Lower lobe of right lung (tissue), 2 donors: ENCODE measurements at regions not wholly inside any gene's neighbourhood (a gene's known extent, or its start where the extent isn't known, plus 50 kb on each side); places are given as distances from the start of the nearest gene placed in this dataset.

Experiments
- ATAC-seq, 2 donors: fragments of 200-7000 bp; cut with Tn5 transposase; one replicate each; pipeline ENCODE4 v1.9.1; 2020 to 2022; ENCODE audit warnings: mild to moderate bottlenecking in 2 of 2, moderate library complexity in 2 of 2
- DNase-seq: peaks from one replicate; pipeline ENCODE4 v3.0.0-alpha.2; 2020
- H3K27ac ChIP-seq: fragments of 200-600 bp; one replicate; pipeline ENCODE4 v1.8.0; 2022
- H3K27me3 ChIP-seq: fragments of 200-600 bp; one replicate; pipeline ENCODE4 v1.8.0; 2022; ENCODE audit warnings: low read depth
- H3K36me3 ChIP-seq: fragments of 200-600 bp; one replicate; pipeline ENCODE4 v1.8.0; 2022; ENCODE audit warnings: mild to moderate bottlenecking
- H3K4me1 ChIP-seq: fragments of 200-600 bp; one replicate; pipeline ENCODE4 v1.8.0; 2022
- H3K4me3 ChIP-seq: fragments of 200-600 bp; one replicate; pipeline ENCODE4 v1.8.0; 2022; ENCODE audit warnings: mild to moderate bottlenecking
- H3K9me3 ChIP-seq: fragments of 200-600 bp; one replicate; pipeline ENCODE4 v1.8.0; 2022
- intact Hi-C: fragments of 100-400 bp; cut with DNase I; formaldehyde crosslinking; loops from one replicate; pipeline ENCODE4 v1.11.0; 2022
- TF ChIP-seq, protein P1 (sequence below): fragments of 200-600 bp; IDR thresholded peaks from one replicate; pipeline ENCODE4 v1.8.0; 2022; ENCODE audit warnings: antibody characterized with exemption, mild to moderate bottlenecking
- donor health status: DM: no; HTN: yes; CAD: no; lungs with severe emphysema.

DNA sequence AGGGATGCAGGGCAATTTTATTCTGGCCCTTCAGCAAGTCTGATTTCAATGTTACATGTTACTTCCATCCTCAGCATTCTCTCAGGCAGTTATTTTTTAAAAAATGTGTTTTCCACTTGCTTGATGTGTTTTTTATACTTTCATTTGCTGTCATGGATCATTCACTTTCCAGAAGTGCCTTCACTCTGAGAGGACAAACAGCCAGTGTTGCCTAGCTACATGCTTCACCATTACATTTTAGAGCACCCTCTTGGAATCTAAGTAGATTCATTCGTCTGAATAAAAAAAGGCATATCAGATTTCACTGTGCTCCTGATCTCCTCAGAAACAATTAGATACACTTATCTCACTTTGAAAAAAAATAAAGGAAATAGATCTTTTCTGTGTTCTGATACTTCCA is 93.6 kb upstream of the POU1F1 start:
- H3K27ac ChIP-seq: no peak overlapping the region
- no peak for DNase-seq
- intact Hi-C loops: no loop called here

DNA sequence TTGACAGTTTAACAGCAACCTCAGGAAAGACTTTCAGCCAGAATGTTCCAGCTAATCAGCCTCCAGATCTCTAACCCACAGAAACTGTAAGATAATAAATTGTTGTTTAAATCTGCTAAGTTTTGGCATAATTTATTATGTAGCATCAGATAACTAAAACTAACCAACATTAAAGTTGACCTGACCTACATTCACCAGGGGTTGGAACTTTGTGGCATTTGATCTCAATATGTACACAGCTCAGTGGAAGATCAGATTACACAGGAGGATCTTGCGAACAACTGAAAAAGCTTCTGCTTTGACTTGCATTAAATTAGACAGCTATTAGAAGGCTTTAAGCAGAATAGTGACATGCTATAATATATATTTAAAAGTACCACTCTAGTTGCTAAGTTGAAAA is 91.4 kb upstream of the POU1F1 start:
- Histone ChIP-seq H3K4me1 (no peaks in the 10 kb centered on the region), H3K9me3 (no peaks in the 10 kb centered on the region), H3K27me3 (no peaks in the 10 kb centered on the region), H3K4me3 (no peak overlapping the region), H3K36me3 (no peaks in the 10 kb centered on the region), H3K27ac (no peak overlapping the region)
- DNase-seq (no peak), ATAC-seq (no peak)
- TF ChIP-seq, protein P1, sequence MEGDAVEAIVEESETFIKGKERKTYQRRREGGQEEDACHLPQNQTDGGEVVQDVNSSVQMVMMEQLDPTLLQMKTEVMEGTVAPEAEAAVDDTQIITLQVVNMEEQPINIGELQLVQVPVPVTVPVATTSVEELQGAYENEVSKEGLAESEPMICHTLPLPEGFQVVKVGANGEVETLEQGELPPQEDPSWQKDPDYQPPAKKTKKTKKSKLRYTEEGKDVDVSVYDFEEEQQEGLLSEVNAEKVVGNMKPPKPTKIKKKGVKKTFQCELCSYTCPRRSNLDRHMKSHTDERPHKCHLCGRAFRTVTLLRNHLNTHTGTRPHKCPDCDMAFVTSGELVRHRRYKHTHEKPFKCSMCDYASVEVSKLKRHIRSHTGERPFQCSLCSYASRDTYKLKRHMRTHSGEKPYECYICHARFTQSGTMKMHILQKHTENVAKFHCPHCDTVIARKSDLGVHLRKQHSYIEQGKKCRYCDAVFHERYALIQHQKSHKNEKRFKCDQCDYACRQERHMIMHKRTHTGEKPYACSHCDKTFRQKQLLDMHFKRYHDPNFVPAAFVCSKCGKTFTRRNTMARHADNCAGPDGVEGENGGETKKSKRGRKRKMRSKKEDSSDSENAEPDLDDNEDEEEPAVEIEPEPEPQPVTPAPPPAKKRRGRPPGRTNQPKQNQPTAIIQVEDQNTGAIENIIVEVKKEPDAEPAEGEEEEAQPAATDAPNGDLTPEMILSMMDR: no peak
- intact Hi-C loops: no loop called here

More for the DNA sequence above, 93.6 kb upstream of the POU1F1 start:
- no peaks in the 10 kb centered on the region for H3K9me3 ChIP-seq
- H3K36me3 ChIP-seq: no peaks in the 10 kb centered on the region
- TF ChIP-seq, protein P1: no peak
- H3K4me3 ChIP-seq: no peak overlapping the region
- H3K4me1 ChIP-seq: no peaks in the 10 kb centered on the region
- no peak for ATAC-seq
- no peaks in the 10 kb centered on the region for H3K27me3 ChIP-seq

DNA sequence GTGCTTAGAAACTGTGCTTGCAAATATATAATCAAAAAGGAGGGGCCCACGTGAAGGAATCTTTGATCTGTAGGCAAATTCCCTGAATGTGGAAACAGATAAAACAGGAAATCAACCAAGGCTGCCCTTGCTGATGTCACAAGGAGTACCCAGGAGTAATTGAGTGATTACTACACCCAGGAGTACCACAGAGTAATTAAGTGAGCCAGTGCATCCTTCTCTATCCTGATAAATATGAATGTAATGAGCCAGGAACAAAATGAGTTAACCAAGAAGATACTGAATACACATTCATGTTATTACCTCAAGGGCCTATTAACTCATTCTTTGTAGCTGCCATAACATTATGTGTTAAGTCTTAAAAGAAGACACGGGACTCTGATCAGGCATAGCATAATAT is 87.3 kb upstream of the POU1F1 start:
- TF ChIP-seq, protein P1: no peak
- intact Hi-C loops: no loop called here
- DNase-seq: no peak

DNA sequence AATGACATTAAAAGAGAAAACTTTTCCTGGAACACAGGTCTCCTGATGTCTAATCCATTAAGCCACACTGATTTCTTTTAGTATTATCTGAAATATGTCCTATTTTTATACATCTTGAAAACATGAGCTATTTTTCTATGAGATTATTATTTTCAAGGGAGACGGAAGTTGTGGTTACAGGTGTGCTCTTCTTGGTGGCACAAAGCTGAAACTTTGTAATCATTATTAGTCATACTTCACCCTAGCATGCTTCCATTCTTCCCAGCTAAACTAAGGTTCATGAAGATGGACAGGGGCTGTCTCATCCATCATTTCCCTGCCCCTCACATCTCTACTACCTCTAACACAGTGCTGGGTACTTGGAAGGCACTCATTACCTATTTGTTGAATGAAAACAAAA is 85.6 kb upstream of the POU1F1 start:
- intact Hi-C loops: no loop called here
- H3K27ac ChIP-seq: no peak overlapping the region
- no peaks in the 10 kb centered on the region for H3K9me3 ChIP-seq
- no peaks in the 10 kb centered on the region for H3K27me3 ChIP-seq
- TF ChIP-seq, protein P1: no peak
- no peaks in the 10 kb centered on the region for H3K36me3 ChIP-seq
- no peak overlapping the region for H3K4me3 ChIP-seq
- no peak for DNase-seq
- H3K4me1 ChIP-seq: no peaks in the 10 kb centered on the region
- no peak for ATAC-seq

More for the DNA sequence above, 87.3 kb upstream of the POU1F1 start:
- ATAC-seq: no peak
- H3K9me3 ChIP-seq: no peaks in the 10 kb centered on the region
- H3K27me3 ChIP-seq: no peaks in the 10 kb centered on the region
- H3K36me3 ChIP-seq: no peaks in the 10 kb centered on the region
- H3K27ac ChIP-seq: no peak overlapping the region
- no peaks in the 10 kb centered on the region for H3K4me1 ChIP-seq
- no peak overlapping the region for H3K4me3 ChIP-seq

DNA sequence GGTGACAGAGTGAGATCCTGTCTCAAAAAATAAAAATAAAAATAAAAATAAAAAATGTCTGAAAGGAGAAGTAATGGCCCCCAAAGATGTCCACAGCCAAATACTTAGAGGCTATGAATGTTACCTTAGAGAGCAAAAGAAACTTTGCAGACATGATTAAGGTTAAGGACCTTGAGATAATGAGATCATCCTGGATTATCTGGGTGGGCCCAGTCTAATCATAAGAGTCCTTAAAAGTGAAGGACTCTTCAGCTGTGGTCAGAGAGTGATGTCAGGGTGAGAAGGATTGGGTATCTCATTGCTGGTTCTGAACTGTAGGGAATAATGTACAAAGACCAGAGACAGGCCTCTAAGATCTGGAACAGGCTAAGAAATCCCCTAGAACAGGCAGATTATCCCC is 84.9 kb upstream of the POU1F1 start:
- no peak overlapping the region for H3K27ac ChIP-seq
- DNase-seq (no peak), ATAC-seq (no peak)
- TF ChIP-seq, protein P1: no peak
- H3K4me3 ChIP-seq: no peak overlapping the region
- no peaks in the 10 kb centered on the region for H3K36me3 ChIP-seq
- no peaks in the 10 kb centered on the region for H3K9me3 ChIP-seq
- intact Hi-C loops: no loop called here
- no peaks in the 10 kb centered on the region for H3K4me1 ChIP-seq
- no peaks in the 10 kb centered on the region for H3K27me3 ChIP-seq

DNA sequence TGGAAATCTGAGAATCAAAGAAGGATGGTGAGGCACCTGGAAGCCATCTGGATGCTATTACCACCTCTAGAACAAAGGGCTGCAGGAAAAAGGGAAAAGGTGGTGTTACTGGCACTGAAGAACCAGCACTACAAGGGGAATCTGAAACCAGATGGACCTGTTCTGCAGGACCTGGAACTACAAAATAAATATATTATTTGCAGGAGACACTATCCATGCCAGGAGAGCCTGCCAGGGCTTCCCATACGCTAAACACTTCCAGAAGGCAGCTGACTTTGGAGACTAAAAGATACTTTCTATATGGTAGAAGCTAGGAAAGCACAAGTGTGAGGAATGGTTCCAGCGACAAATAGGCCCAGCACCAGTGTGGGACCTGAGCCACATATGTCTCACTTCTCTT is 83.4 kb upstream of the POU1F1 start:
- no peaks in the 10 kb centered on the region for H3K27me3 ChIP-seq
- intact Hi-C loops: loop anchor here (10.0 kb wide), 1 partner anchor 645 kb away; no protein-coding TSS in a partner anchor
- H3K27ac ChIP-seq: no peak overlapping the region
- DNase-seq (no peak), ATAC-seq (no peak)
- H3K36me3 ChIP-seq: no peaks in the 10 kb centered on the region
- no peaks in the 10 kb centered on the region for H3K9me3 ChIP-seq
- TF ChIP-seq, protein P1: no peak
- no peaks in the 10 kb centered on the region for H3K4me1 ChIP-seq
- no peak overlapping the region for H3K4me3 ChIP-seq
